ENCODE measurements at regions not wholly inside any gene's neighbourhood (a gene's known extent, or its start where the extent isn't known, plus 50 kb on each side); places are given as distances from the start of the nearest gene placed in this dataset.

DNA sequence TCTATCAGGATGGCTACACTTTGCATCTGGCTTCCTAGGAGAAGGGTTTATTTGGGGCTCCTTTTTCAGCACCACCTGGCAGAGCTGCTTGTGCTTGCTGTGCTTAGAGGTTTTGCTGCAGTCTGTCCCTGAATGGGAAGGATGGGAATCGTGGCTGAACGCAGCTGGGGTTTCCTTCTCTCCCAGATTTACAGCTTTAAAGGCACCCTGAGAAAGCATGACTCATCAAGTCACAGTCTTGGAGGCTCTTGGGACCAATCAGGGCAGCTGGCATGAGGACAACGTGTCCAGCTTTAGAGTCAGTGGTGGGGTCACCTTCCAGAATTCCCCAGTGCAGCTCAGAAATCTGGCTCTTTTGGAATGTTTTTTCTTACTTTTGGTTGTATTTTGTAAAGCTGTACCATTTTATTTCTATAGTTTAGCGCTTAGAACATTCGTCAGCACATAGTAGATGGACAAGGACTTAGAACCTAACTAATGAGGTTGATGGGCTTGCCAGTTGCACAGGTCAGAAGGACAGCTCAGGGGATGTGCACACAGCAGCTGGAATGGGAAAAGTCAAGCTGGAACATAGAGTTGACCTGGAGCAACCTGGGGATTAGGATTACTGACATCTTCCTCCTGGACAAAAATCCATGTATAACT lies 222.6 kb downstream of the PRDM2 start:
- DNase-seq (ENCODE audit: low spot score): no peak

DNA sequence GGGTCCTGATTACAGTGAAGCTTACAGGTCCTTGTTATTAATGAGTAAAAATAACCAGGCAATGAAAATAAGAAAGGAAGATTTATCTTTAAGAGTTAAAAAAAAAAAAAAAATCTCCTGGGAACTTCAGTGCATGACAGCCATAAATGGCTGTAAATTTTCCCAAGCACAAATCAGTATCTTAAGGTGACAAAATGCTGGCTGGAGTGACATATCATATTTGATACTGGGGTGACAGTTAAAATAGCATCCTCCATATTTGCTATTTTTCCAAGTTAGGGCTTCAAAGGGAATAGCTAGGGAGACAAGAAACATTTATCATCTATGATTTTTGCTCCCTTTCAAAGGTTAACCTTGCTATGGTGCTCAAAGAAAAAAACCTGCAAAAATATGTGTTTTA lies 226.6 kb downstream of the PRDM2 start:
- no peak for DNase-seq (ENCODE audit: low spot score)

DNA sequence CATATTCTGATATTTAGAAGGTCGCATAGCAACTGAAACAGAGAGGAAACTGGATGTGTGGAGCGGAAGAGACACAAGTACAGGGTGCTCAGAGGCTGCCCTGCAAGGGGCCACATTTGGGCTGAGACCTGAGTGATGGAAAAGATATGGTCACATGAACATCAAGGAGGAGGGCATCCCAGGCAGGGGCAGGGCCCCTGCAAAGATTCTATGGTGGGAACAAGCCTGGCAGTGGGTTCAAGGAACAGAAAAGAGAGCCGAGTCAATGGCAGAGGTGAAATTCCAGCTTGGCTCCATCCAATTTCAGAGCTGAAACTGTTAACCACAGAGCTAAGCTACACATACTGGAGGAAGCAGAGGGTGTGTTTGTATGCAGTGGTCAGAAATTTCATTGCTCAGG lies 227.7 kb downstream of the PRDM2 start:
- DNase-seq (ENCODE audit: low spot score): no peak

- no peak for DNase-seq (ENCODE audit: low spot score)
Measured at GRCh38 chr1:13929313-13929712, 229.3 kb downstream of the PRDM2 start.

DNA sequence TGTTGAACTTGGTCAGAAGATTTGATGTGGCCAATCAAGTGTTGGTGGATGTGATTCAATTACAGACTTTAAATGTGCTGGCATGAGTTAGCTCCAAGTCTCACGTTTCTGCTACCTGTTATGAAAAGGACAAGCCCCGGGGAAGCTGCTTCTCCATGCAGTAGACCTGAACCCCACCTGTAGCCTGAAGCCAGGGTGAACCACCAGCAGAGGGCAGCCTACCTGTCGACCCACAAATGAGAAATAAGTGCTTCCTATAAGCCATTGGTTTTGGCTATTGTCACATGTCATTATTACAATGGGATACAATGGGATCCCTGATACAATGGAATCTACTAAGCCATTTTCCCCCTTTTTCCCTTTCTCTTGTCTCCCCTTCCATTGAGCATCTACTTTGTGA lies 230.2 kb downstream of the PRDM2 start:
- peak; percentile 56 for DNase-seq (ENCODE audit: low spot score)

DNA sequence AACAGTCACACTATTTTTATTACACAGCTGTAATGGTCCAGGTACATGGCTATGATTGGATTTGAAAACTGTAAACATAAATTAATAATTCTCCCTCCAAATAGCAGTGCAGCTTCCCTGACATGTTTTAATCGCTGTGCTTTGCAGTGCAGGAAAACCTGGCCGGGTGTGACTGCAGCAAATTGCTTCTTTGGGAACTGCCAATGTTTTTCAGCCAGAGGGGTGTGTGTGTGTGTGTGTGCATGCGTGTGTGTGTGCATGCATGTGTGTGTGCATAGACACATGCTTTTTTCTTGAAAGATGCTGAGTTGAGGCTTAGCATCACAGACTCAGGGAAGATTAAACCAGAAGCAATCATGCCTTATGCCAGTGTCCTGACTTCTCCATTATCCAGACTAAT lies 231.2 kb downstream of the PRDM2 start:
- DNase-seq (ENCODE audit: low spot score): no peak

DNA sequence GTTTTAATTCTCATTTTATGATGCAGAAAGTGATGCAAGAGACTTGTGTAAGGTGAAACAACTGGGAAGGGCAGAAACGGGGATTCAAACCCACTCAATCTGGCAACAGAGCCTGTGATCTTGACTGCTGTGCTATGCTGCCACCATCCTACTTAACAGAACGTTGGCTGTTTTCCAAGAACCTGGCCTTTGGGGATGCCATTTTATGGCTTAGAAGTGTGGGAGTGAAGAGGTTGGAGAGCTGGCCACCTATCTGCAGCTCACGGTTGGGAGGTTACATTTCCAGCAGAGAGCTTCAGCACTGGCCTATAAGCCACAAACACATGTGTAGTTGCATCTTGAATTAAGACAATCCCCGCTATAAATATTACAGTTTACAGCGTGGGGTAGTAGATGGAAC lies 235.3 kb downstream of the PRDM2 start:
- DNase-seq (ENCODE audit: low spot score): no peak

DNA sequence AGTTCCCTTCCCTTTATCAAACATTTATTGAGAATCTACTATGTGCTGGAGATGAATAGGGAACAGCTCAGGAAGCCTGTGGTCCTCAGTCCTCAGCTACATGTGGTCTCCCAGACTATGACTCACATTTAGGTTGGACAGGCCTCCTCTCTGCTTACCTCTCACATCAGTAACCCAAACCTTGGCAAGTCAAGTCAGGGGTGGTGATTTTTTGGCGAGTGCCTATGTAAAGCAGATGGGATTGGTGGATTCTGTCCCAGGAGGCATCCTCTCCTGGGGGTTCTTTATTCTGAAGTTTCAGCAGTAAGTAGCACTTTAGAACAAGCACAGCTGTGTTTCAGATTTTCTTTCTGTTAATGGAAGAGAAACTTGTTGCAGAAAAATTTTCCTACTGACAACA lies 241.3 kb downstream of the PRDM2 start:
- no peak for DNase-seq (ENCODE audit: low spot score)

DNA sequence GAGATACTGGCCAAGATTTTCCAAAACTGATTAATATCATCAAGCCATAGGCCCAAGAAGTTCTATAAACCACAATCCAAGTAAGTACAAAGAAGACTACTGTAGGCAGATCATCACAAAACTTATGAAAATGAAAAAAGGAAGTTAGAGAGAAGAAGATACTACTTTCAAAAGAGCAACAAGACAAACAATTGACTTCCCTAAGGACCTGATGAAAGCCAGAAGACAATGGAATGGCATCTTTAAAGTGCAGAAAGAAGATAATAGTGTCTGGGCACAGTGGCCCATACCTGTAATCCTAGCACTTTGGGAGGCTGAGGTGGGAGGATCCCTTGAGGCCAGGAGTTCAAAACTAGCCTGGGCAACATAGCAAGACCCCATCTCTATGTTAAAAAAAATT lies 243.1 kb downstream of the PRDM2 start:
- no peak for DNase-seq (ENCODE audit: low spot score)

- no peak for DNase-seq (ENCODE audit: low spot score)
Measured at GRCh38 chr1:13945856-13946255, 245.9 kb downstream of the PRDM2 start.

- DNase-seq (ENCODE audit: low spot score): no peak
Measured at GRCh38 chr1:13947658-13948057, 247.7 kb downstream of the PRDM2 start.

GRCh38 chr1:13948396-13948795 lies 248.4 kb downstream of the PRDM2 start:
- no peak for DNase-seq (ENCODE audit: low spot score)

DNA sequence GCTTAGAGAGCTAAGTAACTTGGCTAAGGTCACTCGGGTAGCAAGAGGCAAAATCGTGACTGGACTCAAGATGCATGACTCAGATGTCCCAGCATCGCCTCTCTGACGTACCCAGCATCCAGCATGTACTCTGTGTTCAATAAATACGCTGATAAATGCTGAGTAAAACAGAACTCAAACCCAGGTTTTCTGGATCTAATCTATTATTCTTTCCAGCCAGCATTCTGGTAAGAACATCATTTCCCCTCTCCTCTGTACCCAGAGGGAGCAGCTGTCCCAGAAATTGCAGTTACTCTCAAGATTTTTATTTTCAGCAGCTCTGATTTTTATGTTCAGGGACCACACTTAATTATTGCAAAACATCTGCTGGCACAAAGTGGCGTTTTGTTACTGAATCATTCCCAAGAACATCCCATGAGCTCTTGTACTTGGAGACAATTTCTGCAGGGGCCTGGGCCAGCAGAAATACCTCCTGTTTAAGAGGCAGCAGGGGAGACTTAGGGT lies 249.0 kb downstream of the PRDM2 start:
- DNase-seq (ENCODE audit: low spot score): no peak

DNA sequence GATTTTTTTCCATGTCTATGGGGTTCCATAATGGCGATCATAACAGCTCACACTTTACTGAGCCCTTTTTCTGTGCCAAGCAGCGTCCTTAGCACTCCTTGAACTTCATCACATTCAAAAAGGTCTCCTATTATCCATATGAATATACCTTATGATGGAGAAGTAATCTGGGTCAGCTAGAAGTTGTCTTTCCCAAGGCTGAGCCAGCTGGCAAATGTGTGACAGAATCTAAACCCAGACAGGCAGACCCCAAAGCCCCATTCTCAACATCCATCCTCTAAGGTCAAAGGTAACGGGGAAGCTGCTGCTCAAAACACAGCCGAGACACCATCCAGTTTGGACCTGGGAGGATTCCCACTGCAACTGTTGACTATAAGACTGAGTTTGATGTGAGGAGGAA lies 249.6 kb downstream of the PRDM2 start:
- no peak for DNase-seq (ENCODE audit: low spot score)

- peak; percentile 47 for DNase-seq (ENCODE audit: low spot score)
Measured at GRCh38 chr1:13950637-13951036, 250.6 kb downstream of the PRDM2 start.

DNA sequence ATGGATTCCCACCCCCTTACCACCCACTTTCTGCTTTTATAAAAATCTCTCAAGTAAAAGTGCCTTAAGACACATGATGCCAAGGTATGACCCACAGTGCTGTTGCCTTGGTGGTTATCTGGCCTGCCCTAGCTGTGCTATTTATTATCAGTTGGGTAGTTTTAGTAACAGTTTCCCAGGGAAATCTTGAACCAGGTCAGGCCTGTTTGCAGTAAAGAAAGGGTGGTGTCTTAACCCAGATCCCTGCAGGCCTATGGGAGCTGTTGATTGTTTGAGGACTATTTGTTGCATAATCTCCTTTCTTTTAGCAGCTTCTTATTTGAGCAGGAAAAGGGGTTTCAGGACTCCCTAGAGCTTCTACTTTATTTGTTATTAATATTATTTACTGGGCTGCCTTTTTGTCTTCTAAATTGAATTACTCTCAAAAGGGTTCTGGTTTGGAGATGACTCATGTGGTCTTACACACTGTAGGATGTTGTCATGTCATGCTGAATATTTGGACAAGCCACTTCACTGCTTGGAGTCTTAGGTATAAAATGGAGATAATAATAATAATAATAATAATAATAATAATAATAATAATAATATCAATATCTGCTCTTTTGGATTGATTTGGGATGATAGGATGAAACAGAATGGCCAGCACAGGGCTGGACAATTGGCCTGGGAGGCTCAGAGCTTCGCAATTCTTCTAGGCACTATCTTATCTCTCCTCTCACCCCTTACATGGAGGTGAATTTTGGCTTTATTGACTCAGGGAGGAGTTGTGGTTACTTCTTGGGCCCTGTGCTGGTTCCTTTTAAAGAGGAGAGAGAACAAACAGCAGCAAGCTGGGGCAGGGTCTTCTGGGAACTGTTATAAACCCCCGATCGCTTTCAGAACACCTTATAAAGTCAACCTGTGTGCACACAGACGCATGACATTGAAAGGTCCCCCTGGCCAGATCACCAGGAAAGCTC lies 252.1 kb downstream of the PRDM2 start:
- DNase-seq (ENCODE audit: low spot score): no peak

- DNase-seq (ENCODE audit: low spot score): no peak
Measured at GRCh38 chr1:13952985-13953384, 253.0 kb downstream of the PRDM2 start.

GRCh38 chr1:13956393-13956792 lies 256.4 kb downstream of the PRDM2 start:
- DNase-seq (ENCODE audit: low spot score): no peak

DNA sequence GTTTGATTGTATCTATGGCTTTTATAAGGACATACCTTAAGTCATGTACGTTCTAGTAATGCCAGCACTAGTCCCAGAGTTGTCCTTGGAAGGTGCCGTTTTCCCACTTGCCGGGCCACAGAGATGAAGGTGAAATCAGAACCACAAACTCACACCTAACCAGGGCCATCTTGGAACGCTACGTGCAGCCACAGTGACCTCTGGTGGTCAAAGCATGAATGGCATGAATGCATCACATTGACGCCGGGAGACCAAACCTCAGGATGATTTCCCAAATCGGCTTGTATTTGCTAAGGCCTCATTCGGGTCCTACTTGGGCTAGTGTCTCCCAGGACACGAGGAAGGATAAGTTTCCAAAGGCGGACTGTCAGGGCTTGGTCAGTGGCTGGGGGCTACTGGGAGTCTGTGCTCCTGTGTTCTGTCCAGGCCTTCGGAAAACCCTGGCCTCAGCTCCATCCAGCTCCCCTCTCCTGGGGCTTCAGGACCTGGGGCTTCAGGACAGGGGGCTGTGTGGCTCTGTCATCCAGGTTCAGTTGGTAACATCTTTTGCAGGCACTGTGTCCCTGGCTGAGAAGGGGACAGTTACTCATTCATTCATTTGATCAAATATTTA lies 260.5 kb downstream of the PRDM2 start:
- DNase-seq (ENCODE audit: low spot score): peak; percentile 80

DNA sequence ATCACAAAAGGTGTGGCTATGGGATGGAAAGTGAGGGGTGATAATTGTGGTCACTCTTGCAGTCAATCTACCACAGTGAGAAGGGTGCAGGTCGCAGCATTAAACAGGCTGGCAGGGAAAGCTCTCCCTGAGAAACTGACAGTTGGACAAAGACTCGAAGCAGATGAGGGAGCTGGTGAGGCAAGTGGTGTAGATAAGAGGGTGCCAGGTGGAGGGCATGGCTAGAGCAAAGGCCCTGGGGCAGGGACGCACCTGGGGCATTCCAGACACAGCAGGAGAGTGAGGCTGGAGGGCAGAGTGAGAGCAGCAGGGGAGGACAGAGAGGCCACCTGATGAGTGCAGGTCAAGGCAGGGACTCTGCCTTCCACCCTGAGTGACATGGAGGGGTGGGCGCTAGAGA lies 264.8 kb downstream of the PRDM2 start:
- no peak for DNase-seq (ENCODE audit: low spot score)

DNA sequence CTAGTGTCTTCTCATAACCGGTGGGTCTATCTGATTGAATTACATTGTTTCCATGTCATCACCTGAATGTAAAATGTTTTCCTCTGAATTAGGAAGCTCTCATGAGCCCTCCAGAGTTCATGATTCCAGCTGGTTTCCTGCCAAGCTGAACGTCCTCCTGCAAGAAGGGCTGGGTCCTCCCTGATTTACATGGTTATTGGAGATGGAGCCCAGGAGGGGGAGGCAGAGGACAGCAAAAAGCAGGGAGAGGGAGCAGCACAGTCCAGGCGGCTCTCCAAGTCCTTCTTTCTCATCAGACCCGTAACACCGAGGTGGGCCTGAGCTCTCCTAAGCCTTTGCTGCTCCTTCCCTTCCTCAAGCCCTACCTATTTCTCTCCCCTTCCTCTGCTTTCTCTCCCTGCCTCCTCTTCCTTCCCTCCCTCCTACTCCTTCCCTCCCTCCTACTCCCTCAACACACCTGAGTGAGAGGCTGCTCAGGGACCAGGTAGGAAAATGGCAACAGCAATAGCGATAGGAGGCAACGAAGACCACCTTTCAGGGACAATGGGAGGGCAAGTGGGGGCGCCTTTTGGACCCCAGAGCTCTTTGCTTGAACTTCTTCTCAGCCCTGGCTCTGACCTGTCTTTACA lies 265.9 kb downstream of the PRDM2 start:
- DNase-seq (ENCODE audit: low spot score): peak; percentile 33

DNA sequence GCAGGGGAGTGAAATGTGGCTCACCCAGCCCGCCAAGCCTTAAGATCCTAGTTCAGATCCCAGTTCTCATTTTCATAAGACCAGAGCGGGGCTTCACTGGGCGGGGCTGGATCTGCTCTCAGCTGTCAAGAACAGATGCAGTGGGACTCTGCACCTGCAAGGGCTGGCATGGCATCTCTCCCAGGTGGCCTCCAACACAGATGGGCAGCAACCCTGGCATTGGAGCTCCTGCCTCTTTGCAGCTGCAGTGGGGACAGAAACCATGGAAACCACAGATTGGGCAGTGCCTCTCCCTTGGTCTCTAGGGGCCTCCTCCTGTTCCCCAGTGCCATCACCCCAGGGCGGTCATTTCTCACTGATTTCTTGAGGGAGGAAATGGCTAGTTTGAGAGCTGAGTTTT lies 267.7 kb downstream of the PRDM2 start:
- DNase-seq (ENCODE audit: low spot score): peak; percentile 16

Data from NAMALWA (cell line).